ENCODE measurements at regions not wholly inside any gene's neighbourhood (a gene's known extent, or its start where the extent isn't known, plus 50 kb on each side); places are given as distances from the start of the nearest gene placed in this dataset.

DNA sequence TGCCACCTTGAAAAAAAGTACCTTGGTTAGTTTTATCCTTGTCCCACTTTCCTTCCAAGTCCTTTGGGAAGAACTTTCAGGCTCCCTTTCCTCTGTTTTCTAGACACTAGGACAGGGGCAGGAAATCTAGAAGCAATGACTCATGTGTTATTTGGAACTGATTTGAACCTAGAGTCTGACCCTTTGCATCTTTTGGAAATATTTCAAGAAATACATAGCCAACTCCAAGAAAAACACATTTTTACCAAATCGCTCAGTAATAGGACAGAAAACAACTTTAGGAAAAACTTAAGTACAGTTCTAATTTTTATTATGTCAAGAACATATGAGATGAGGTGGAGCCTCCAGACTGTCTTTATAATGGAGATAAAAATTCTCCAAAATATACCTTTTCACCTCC, 292.4 kb downstream of the PTBP2 start:
- Mint-ChIP-seq H3K9me3 (no peaks in the 10 kb centered on the region), H3K27ac (no peak overlapping the region), H3K27me3 (peaks cover 6 to 12% of the 10 kb centered on the region in 2 donors), H3K4me3 (no peak overlapping the region), H3K4me1 (ENCODE audit: low read depth in 2 of 2) (no peaks in the 10 kb centered on the region), H3K36me3 (ENCODE audit: insufficient read depth) (no peaks in the 10 kb centered on the region)
- no peak for ATAC-seq (replicated peaks)
- DNase-seq, result no peak

DNA sequence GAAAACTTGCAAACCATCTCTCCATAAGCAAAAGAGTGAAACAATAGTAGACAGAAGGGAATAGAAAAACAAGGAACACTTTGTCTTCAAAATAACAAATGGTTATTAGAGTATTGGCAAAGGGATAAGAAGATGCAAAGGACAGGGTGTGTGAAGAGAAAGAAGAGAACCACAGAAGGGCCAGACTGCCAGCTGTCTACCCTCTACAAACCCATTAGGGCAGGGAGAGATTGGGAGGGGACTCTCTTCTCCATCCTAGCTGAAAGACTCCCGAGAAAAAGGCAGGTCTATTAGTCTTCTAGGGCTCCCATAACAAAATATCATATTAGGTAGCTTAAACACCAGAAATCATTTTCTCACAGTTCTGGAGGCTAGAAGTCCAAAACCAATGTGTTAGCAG, 292.8 kb downstream of the PTBP2 start:
- Mint-ChIP-seq H3K9me3 (no peaks in the 10 kb centered on the region), H3K27me3 (peaks cover 6 to 16% of the 10 kb centered on the region in 2 donors), H3K27ac (no peak overlapping the region), H3K36me3 (ENCODE audit: insufficient read depth) (no peaks in the 10 kb centered on the region), H3K4me3 (no peak overlapping the region), H3K4me1 (ENCODE audit: low read depth in 2 of 2) (no peaks in the 10 kb centered on the region)
- no peak for DNase-seq
- ATAC-seq (replicated peaks), result no peak

DNA sequence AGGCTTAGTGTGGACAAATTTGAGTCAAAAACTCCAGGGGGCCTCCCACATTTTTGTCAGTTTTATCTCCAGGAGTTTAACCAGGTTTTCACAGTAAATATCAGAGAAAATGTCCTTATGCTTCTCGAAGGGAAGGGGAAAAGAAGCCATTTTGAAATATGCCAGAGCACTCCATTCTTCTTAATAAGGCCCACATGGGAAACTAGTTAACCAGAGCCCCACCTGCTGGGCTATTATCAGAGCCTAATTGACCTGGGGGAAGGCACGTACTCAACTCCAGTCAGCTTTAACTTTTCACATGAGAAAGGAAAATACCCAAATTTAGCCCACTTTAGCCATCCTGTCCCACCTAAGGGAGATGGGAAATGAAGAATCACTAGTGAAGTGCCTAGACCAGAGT, 296.3 kb downstream of the PTBP2 start:
- Mint-ChIP-seq H3K4me3 (no peak overlapping the region), H3K27ac (no peak overlapping the region), H3K27me3 (peaks cover 8 to 22% of the 10 kb centered on the region in 2 donors), H3K36me3 (ENCODE audit: insufficient read depth) (no peaks in the 10 kb centered on the region), H3K9me3 (no peaks in the 10 kb centered on the region), H3K4me1 (ENCODE audit: low read depth in 2 of 2) (no peaks in the 10 kb centered on the region)
- DNase-seq, result no peak
- no peak for ATAC-seq (replicated peaks)
